Tibial nerve (tissue), 4 donors: ENCODE measurements at regions not wholly inside any gene's neighbourhood (a gene's known extent, or its start where the extent isn't known, plus 50 kb on each side); places are given as distances from the start of the nearest gene placed in this dataset.

Source experiments
- DNase-seq, 2 donors: peaks; one replicate each; pipeline ENCODE4 v3.0.0-alpha.2; 2019; ENCODE audit warnings: low spot score in 2 of 2
- H3K27ac ChIP-seq, 4 donors: fragments of 200-600 bp; sonication (generic) in 3 of 4; one replicate each; pipeline ENCODE4 v1.5.1; 2017 to 2019; ENCODE audit warnings: mild to moderate bottlenecking in 1 of 4
- H3K27me3 ChIP-seq, 2 donors: fragments of 200-600 bp; sonication (generic) in 1 of 2; one replicate each; pipeline versions ENCODE4 v1.5.1 to v1.6.0; 2017 to 2019
- H3K36me3 ChIP-seq, 3 donors: fragments of 200-600 bp; sonication (generic); one replicate each; pipeline ENCODE4 v1.5.1; 2018 to 2019
- H3K4me1 ChIP-seq, 4 donors: fragments of 200-600 bp; sonication (generic) in 3 of 4; one replicate each; pipeline ENCODE4 v1.5.1; 2017 to 2019
- H3K4me3 ChIP-seq, 4 donors: fragments of 200-600 bp; sonication (generic) in 3 of 4; one replicate each; pipeline ENCODE4 v1.5.1; 2017 to 2019; ENCODE audit warnings: mild to moderate bottlenecking in 1 of 4, moderate library complexity in 1 of 4
- H3K9me3 ChIP-seq, 4 donors: fragments of 200-600 bp; sonication (generic) in 3 of 4; one replicate each; pipeline ENCODE4 v1.5.1; 2017 to 2019
- EP300 ChIP-seq, 2 donors: sonication (generic); formaldehyde crosslinking; IDR thresholded peaks; one replicate each; pipeline ENCODE4 v1.6.1; 2017; ENCODE audit warnings: antibody characterized with exemption in 2 of 2, mild to moderate bottlenecking in 1 of 2
- POLR2A ChIP-seq, 2 donors: fragments of 450-650 bp; IDR thresholded peaks; one replicate each; pipeline ENCODE4 v1.6.1; 2017; ENCODE audit warnings: antibody characterized with exemption in 2 of 2, mild to moderate bottlenecking in 2 of 2, moderate library complexity in 2 of 2
- WGBS, 2 donors: methylation state at CpG; one replicate each; pipeline ENCODE4 v1.1.5; 2018; 5-methylcytosine and 5-hydroxymethylcytosine counted together
- TF ChIP-seq, protein P1 (sequence below), 5 experiments: fragments of 200-600 bp in 3 of 5; fragments of 450-650 bp in 2 of 5; sonication (generic) in 3 of 5; IDR thresholded peaks; one replicate each; pipeline ENCODE4 v1.5.1; 2016 to 2019; ENCODE audit warnings: antibody characterized with exemption in 5 of 5, mild to moderate bottlenecking in 3 of 5, moderate library complexity in 2 of 5

DNA sequence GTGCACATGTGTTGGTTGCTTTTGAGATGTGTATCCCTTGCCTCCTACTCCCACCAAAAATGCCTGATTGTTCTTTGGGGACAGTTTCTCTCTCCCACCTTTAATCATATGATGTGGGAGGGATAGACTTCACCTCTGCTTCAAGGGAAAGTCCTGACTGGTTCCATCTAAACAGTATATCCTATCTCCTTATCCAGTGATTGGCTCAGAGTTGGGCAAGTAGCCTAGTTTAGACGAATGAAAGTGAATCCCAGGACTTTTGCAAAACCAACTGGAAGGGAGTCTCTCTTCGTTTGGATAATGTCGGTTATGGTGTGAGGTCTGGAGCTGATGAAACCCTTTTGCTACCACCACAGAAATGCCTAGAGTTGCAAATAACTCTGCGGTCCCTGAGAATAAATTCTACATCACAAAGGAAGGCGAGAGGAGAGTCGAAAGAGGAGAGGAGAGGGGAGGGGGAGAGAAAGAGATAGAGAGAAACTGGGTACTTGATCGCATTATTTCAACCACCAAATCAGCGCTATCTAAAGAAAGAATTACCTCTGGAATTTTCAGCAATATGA, 77.1 kb upstream of the SALL1 start:
- no peak for DNase-seq
- no peaks in the 10 kb centered on the region for H3K36me3 ChIP-seq
- H3K27me3 ChIP-seq, result no peaks in the 10 kb centered on the region
- no peak overlapping the region for H3K4me3 ChIP-seq
- H3K9me3 ChIP-seq, result no peaks in the 10 kb centered on the region
- 70 to 72% methylated on average over 8 of the region's 8 CpGs for WGBS, 2 donors
- TF ChIP-seq, protein P1, sequence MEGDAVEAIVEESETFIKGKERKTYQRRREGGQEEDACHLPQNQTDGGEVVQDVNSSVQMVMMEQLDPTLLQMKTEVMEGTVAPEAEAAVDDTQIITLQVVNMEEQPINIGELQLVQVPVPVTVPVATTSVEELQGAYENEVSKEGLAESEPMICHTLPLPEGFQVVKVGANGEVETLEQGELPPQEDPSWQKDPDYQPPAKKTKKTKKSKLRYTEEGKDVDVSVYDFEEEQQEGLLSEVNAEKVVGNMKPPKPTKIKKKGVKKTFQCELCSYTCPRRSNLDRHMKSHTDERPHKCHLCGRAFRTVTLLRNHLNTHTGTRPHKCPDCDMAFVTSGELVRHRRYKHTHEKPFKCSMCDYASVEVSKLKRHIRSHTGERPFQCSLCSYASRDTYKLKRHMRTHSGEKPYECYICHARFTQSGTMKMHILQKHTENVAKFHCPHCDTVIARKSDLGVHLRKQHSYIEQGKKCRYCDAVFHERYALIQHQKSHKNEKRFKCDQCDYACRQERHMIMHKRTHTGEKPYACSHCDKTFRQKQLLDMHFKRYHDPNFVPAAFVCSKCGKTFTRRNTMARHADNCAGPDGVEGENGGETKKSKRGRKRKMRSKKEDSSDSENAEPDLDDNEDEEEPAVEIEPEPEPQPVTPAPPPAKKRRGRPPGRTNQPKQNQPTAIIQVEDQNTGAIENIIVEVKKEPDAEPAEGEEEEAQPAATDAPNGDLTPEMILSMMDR (IDR thresholded peaks at IDR 0.05), result no peak
- TF ChIP-seq EP300 (IDR thresholded peaks at IDR 0.05) (no peak), POLR2A (IDR thresholded peaks at IDR 0.05) (no peak)
- H3K27ac ChIP-seq, result no peak overlapping the region
- no peaks in the 10 kb centered on the region for H3K4me1 ChIP-seq

DNA sequence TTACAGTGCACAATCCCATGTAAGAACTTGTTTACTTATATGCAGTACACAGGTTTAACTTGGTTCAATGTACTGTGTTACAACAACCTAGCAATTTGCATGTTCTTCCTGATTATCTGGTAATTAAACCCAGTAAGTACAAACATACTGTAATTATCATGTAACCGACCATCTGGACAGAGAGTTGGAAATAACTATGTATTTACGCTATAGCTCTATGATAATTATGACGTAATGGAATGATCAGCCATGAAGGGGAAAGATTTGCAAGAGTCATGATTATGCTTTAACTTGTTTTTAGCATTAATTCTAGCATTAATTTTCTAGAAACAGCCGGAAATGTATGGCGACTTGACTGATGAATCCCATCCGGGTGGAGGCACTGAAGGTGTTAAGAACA, 74.8 kb upstream of the SALL1 start:
- Histone ChIP-seq H3K27ac (no peak overlapping the region), H3K4me3 (no peak overlapping the region), H3K27me3 (no peaks in the 10 kb centered on the region), H3K4me1 (no peaks in the 10 kb centered on the region), H3K36me3 (no peaks in the 10 kb centered on the region), H3K9me3 (no peaks in the 10 kb centered on the region)
- TF ChIP-seq POLR2A (IDR thresholded peaks at IDR 0.05) (no peak), EP300 (IDR thresholded peaks at IDR 0.05) (no peak)
- TF ChIP-seq, protein P1 (IDR thresholded peaks at IDR 0.05), result no peak
- DNase-seq, result no peak
- WGBS, 2 donors, result 84 to 88% methylated on average over 6 of the region's 6 CpGs

- Histone ChIP-seq H3K27ac (no peak overlapping the region), H3K4me3 (no peak overlapping the region), H3K27me3 (no peaks in the 10 kb centered on the region), H3K9me3 (no peaks in the 10 kb centered on the region), H3K4me1 (no peaks in the 10 kb centered on the region), H3K36me3 (no peaks in the 10 kb centered on the region)
- DNase-seq, result no peak
- 89 to 92% methylated on average over 2 of the region's 2 CpGs for WGBS, 2 donors
- TF ChIP-seq EP300 (IDR thresholded peaks at IDR 0.05) (no peak), POLR2A (IDR thresholded peaks at IDR 0.05) (no peak)
- TF ChIP-seq, protein P1 (IDR thresholded peaks at IDR 0.05), result no peak
These were observed 73.2 kb upstream of the SALL1 start for GRCh38 chr16:51224317-51224716.

DNA sequence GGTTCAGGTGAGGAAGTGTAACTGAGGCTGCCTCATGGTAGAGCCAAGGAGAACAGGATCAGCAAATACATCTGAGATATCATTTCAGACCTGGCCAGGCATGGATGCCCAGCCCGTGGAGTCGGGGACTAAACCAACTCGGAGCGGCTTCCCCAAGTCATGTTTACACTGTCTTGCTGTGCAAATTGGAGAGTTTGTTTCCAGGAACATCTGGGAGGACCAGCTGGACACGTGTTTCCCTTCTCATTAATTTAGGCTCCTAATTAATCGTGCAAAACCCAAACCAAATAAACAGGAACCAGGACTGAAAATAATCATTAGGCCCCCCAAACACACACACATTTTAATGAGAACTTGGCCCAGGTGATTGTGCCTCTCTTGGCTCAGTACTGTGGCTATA, 70.9 kb upstream of the SALL1 start:
- Histone ChIP-seq H3K9me3 (peaks cover 0 to 12% (median 2%) of the 10 kb centered on the region in 4 donors), H3K4me3 (no peak overlapping the region), H3K36me3 (no peaks in the 10 kb centered on the region), H3K27ac (no peak overlapping the region), H3K4me1 (no peaks in the 10 kb centered on the region), H3K27me3 (no peaks in the 10 kb centered on the region)
- DNase-seq, result no peak
- TF ChIP-seq EP300 (IDR thresholded peaks at IDR 0.05), result no peak
- TF ChIP-seq, protein P1 (IDR thresholded peaks at IDR 0.05), result no peak
- no peak for TF ChIP-seq POLR2A (IDR thresholded peaks at IDR 0.05)
- WGBS, 2 donors, result 84 to 88% methylated on average over 6 of the region's 6 CpGs

DNA sequence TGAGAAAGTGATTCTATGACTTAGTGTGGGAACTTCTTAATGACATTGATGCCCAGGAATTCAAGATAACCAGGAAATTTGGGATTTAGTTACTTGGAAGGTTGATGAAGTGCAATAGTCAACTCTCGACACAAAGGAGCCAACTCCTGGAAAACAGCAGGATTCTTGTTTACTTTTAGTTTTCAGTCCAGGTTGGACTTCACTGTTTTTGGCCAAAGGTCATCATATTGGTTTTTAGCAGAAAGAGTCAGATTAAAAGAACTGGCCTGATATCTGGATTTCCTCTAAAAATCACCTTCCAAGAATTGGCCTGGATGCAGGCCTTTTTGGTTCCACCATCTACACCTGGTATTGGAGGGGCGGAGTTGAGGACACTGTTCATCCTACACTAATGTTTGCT, 60.1 kb upstream of the SALL1 start:
- WGBS, 2 donors, result 75 to 76% methylated on average over 2 of the region's 2 CpGs
- no peak overlapping the region for H3K27ac ChIP-seq
- DNase-seq, result no peak

More for the DNA sequence above, 60.1 kb upstream of the SALL1 start:
- Histone ChIP-seq H3K9me3 (peaks cover 0 to 15% (median 0%) of the 10 kb centered on the region in 4 donors), H3K4me3 (no peak overlapping the region), H3K36me3 (no peaks in the 10 kb centered on the region), H3K4me1 (no peaks in the 10 kb centered on the region), H3K27me3 (no peaks in the 10 kb centered on the region)
- TF ChIP-seq, protein P1 (IDR thresholded peaks at IDR 0.05), result no peak
- TF ChIP-seq EP300 (IDR thresholded peaks at IDR 0.05) (no peak), POLR2A (IDR thresholded peaks at IDR 0.05) (no peak)
